Activated effector memory CD4-positive, alpha-beta T cell treated with anti-CD3 and anti-CD28 coated beads, Interleukin-2, amount 50 U/mL, for 16 hours (primary cell): ENCODE measurements at regions not wholly inside any gene's neighbourhood (a gene's known extent, or its start where the extent isn't known, plus 50 kb on each side); places are given as distances from the start of the nearest gene placed in this dataset.

ENCODE experiments used
- DNase-seq: peaks from one replicate; pipeline ENCODE4 v3.0.0-alpha.2; 2020

- DNase-seq = no peak
Measured at GRCh38 chr3:118408431-118408830, 626.2 kb downstream of the IGSF11 start.

GRCh38 chr3:118412503-118412902 is 622.1 kb downstream of the IGSF11 start:
- no peak for DNase-seq

- DNase-seq = no peak
Measured at GRCh38 chr3:118425272-118425837, 609.3 kb downstream of the IGSF11 start.

- no peak for DNase-seq
Measured at GRCh38 chr3:118433825-118434224, 600.8 kb downstream of the IGSF11 start.

GRCh38 chr3:118435851-118436350 is 598.7 kb downstream of the IGSF11 start:
- DNase-seq = no peak

- no peak for DNase-seq
Measured at GRCh38 chr3:118436697-118437262, 597.9 kb downstream of the IGSF11 start.

GRCh38 chr3:118445036-118445435 is 589.6 kb downstream of the IGSF11 start:
- no peak for DNase-seq

GRCh38 chr3:118447339-118447738 is 587.3 kb downstream of the IGSF11 start:
- no peak for DNase-seq

- DNase-seq = no peak
Measured at GRCh38 chr3:118466795-118467330, 567.8 kb downstream of the IGSF11 start.

- DNase-seq = no peak
Measured at GRCh38 chr3:118468801-118469200, 565.8 kb downstream of the IGSF11 start.

- DNase-seq = no peak
Measured at GRCh38 chr3:118472586-118472985, 562.1 kb downstream of the IGSF11 start.

GRCh38 chr3:118473343-118473742 is 561.3 kb downstream of the IGSF11 start:
- no peak for DNase-seq

- no peak for DNase-seq
Measured at GRCh38 chr3:118476885-118477618, 557.6 kb downstream of the IGSF11 start.

- no peak for DNase-seq
Measured at GRCh38 chr3:118477768-118478167, 556.9 kb downstream of the IGSF11 start.

- DNase-seq = no peak
Measured at GRCh38 chr3:118478706-118479276, 555.9 kb downstream of the IGSF11 start.

- DNase-seq = no peak
Measured at GRCh38 chr3:118479376-118479775, 555.3 kb downstream of the IGSF11 start.

- no peak for DNase-seq
Measured at GRCh38 chr3:118480101-118480860, 554.4 kb downstream of the IGSF11 start.

GRCh38 chr3:118485693-118486092 is 549.0 kb downstream of the IGSF11 start:
- no peak for DNase-seq

- no peak for DNase-seq
Measured at GRCh38 chr3:118487734-118488133, 546.9 kb downstream of the IGSF11 start.

- no peak for DNase-seq
Measured at GRCh38 chr3:118488732-118489131, 545.9 kb downstream of the IGSF11 start.

- DNase-seq = no peak
Measured at GRCh38 chr3:118495206-118495605, 539.4 kb downstream of the IGSF11 start.

- no peak for DNase-seq
Measured at GRCh38 chr3:118497274-118497673, 537.4 kb downstream of the IGSF11 start.

GRCh38 chr3:118501152-118501551 is 533.5 kb downstream of the IGSF11 start:
- DNase-seq = no peak
